A549 (cell line): ENCODE measurements at regions not wholly inside any gene's neighbourhood (a gene's known extent, or its start where the extent isn't known, plus 50 kb on each side); places are given as distances from the start of the nearest gene placed in this dataset.

Experiments used
- ATAC-seq, 2 experiments: fragments of 200-7000 bp in 1 of 2; fragments of >200 bp in 1 of 2; cut with Nextera tagmentation in 1 of 2; cut with Tn5 transposase in 1 of 2; 3 replicates each; pipeline versions ENCODE4 v1.8.0 to v1.9.1; 2018 to 2020; ENCODE audit warnings: mild to moderate bottlenecking in 1 of 2, moderate library complexity in 1 of 2
- CTCF ChIA-PET: fragments of 300-600 bp; sonication (Branson Sonifier 250); formaldehyde crosslinking; extraction: SDS; loops from one replicate; lab custom pipeline; 2021; ENCODE audit warnings: antibody characterized with exemption, inconsistent platforms; lab: Yijun Ruan, JAX
- POLR2A ChIA-PET: fragments of 350-600 bp; formaldehyde crosslinking; extraction: SDS; loops from one replicate; lab custom pipeline; 2021; ENCODE audit warnings: antibody characterized with exemption, inconsistent platforms; lab: Yijun Ruan, JAX
- DNase-seq, 2 experiments: peaks; one replicate each; pipeline versions ENCODE4 v3.0.0 to v3.0.0-alpha.2; 2011 to 2016; ENCODE audit warnings: low read depth in 1 of 2, low spot score in 1 of 2
- FAIRE-seq: peaks from 2 replicates; lab custom pipeline; 2011; peaks lifted over from hg19 to GRCh38; lab: Jason Lieb, UNC
- H3K27ac ChIP-seq, 2 experiments: fragments of >200 bp; sonication (Bioruptor Twin); formaldehyde crosslinking; 3 replicates each; pipeline ENCODE4 v1.5.1; 2016 to 2017
- H3K4me1 ChIP-seq: fragments of >200 bp; sonication (Bioruptor Twin); formaldehyde crosslinking; 3 replicates; pipeline ENCODE4 v1.6.1; 2016
- H3K4me2 ChIP-seq: fragments of >200 bp; sonication (Bioruptor Twin); formaldehyde crosslinking; 3 replicates; pipeline ENCODE4 v1.6.1; 2016
- H3K4me3 ChIP-seq: fragments of >200 bp; sonication (Bioruptor Twin); formaldehyde crosslinking; 3 replicates; pipeline ENCODE4 v1.5.1; 2016
- H3K9me3 ChIP-seq: fragments of >200 bp; sonication (Bioruptor Twin); formaldehyde crosslinking; 3 replicates; pipeline ENCODE4 v1.6.1; 2016
- BCL3 ChIP-seq: fragments of >200 bp; sonication (Bioruptor Twin); formaldehyde crosslinking; IDR thresholded peaks from 3 replicates; pipeline ENCODE4 v1.6.1; 2016
- BHLHE40 ChIP-seq: IDR thresholded peaks from 2 replicates; pipeline ENCODE4 v1.6.1; 2012; ENCODE audit warnings: low read depth, low read length, inconsistent platforms
- CHD4 ChIP-seq: fragments of 200-600 bp; sonication (generic); IDR thresholded peaks from 2 replicates; pipeline ENCODE4 v1.6.1; 2016; ENCODE audit warnings: antibody characterized with exemption, mild to moderate bottlenecking, borderline replicate concordance
- EHF ChIP-seq: fragments of 250-450 bp; sonication (Bioruptor Pico); IDR thresholded peaks from 2 replicates; pipeline ENCODE4 v1.5.0; 2020; ENCODE audit warnings: mild to moderate bottlenecking
- ELK1 ChIP-seq: fragments of 150-350 bp; IDR thresholded peaks from 2 replicates; pipeline ENCODE4 v1.6.1; 2014; ENCODE audit warnings: low read depth, mild to moderate bottlenecking, low read length
- EP300 ChIP-seq, 2 experiments: fragments of >200 bp; sonication (Bioruptor Twin); formaldehyde crosslinking; IDR thresholded peaks; 2 replicates in 1 of 2; 3 replicates in 1 of 2; pipeline ENCODE4 v1.6.1; 2016 to 2017
- ESRRA ChIP-seq: fragments of 150-350 bp; IDR thresholded peaks from 2 replicates; pipeline ENCODE4 v1.6.1; 2014; ENCODE audit warnings: mild to moderate bottlenecking, low read length, borderline replicate concordance
- HOXB13 ChIP-seq: fragments of 250-450 bp; sonication (Bioruptor Pico); IDR thresholded peaks from 2 replicates; pipeline ENCODE4 v1.5.0; 2020; ENCODE audit warnings: low read depth, mild to moderate bottlenecking, moderate library complexity
- HOXB5 ChIP-seq: fragments of 250-450 bp; sonication (Bioruptor Pico); IDR thresholded peaks from 2 replicates; pipeline ENCODE4 v1.5.0; 2020; ENCODE audit warnings: mild to moderate bottlenecking, moderate library complexity
- JUNB ChIP-seq: fragments of >200 bp; sonication (Bioruptor Twin); formaldehyde crosslinking; IDR thresholded peaks from 2 replicates; pipeline ENCODE4 v1.6.1; 2016
- MAFK ChIP-seq: fragments of 450-650 bp; IDR thresholded peaks from 2 replicates; pipeline ENCODE4 v1.6.1; 2014; ENCODE audit not compliant: partially characterized antibody
- MYC ChIP-seq: IDR thresholded peaks from 2 replicates; pipeline ENCODE4 v1.6.1; 2012; ENCODE audit warnings: mild to moderate bottlenecking, inconsistent platforms, low read length, improper control_type of control experiment, borderline replicate concordance
- NR3C1 ChIP-seq: fragments of >200 bp; sonication (Bioruptor Twin); formaldehyde crosslinking; IDR thresholded peaks from 3 replicates; pipeline ENCODE4 v1.6.1; 2017
- POLR2A ChIP-seq: IDR thresholded peaks from 2 replicates; pipeline ENCODE4 v1.6.1; 2012; ENCODE audit warnings: mild to moderate bottlenecking, low read length
- REST ChIP-seq: fragments of 200-600 bp; sonication (generic); IDR thresholded peaks from 2 replicates; pipeline ENCODE4 v1.6.1; 2016; ENCODE audit warnings: antibody characterized with exemption, mild to moderate bottlenecking, moderate library complexity
- ZC3H11A ChIP-seq: fragments of 450-650 bp; IDR thresholded peaks from 2 replicates; pipeline ENCODE4 v1.6.1; 2014; ENCODE audit warnings: antibody characterized with exemption, mild to moderate bottlenecking
- ZSCAN20 ChIP-seq: fragments of 250-450 bp; sonication (Bioruptor Pico); IDR thresholded peaks from 2 replicates; pipeline ENCODE4 v1.8.0; 2022; ENCODE audit warnings: mild to moderate bottlenecking, moderate library complexity
- WGBS: methylation state at CpG from one replicate; pipeline ENCODE4 v1.1.6; 2017; ENCODE audit errors: missing lambda C conversion rate; 5-methylcytosine and 5-hydroxymethylcytosine counted together
- TF ChIP-seq, protein P1 (sequence below): fragments of 450-650 bp; IDR thresholded peaks from 2 replicates; pipeline ENCODE4 v1.6.1; 2014; ENCODE audit warnings: antibody characterized with exemption
- TF ChIP-seq, protein P2 (sequence below): fragments of >200 bp; sonication (Bioruptor Twin); formaldehyde crosslinking; IDR thresholded peaks from 2 replicates; pipeline ENCODE4 v1.6.1; 2016
- TF ChIP-seq, protein P3 (sequence below): IDR thresholded peaks from 2 replicates; pipeline ENCODE4 v1.6.1; 2012; ENCODE audit warnings: low read depth, borderline replicate concordance

GRCh38 chr18:60130284-60130683 lies 230.5 kb downstream of the PMAIP1 start:
- no peaks in the 10 kb centered on the region; the same call in 2 of the 3 replicates for H3K9me3 ChIP-seq
- H3K27ac ChIP-seq = no peak overlapping the region
- no peak for DNase-seq
- TF ChIP-seq MAFK (no peak), ZSCAN20 (no peak), BHLHE40 (no peak)
- TF ChIP-seq, all 56 proteins: peak for 0
- ChIA-PET POLR2A (no interaction called here), CTCF (no interaction called here)
- ATAC-seq (no peak), FAIRE-seq (no peak)
- H3K4me2 ChIP-seq = no peak overlapping the region
- no peaks in the 10 kb centered on the region for H3K4me1 ChIP-seq
- H3K4me3 ChIP-seq = no peak overlapping the region

DNA sequence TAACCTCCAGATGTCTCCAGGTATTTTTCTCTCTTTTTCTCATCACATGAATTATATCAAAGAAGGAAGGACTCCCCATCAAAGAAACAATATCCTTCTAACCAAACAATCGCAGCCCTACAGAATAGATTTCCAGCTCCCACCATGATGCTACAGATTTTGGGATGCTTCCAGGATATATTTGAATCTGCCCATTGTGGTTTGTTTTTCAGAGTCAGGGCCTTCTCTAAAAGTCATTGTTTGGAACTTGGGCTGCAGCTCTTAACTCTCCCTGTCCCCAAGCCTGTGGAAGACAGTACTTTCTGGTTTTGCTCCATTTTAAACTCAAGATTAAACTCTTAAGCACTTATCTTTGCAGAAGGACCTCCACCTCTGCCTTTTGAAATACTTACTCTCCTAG lies 223.2 kb downstream of the PMAIP1 start:
- FAIRE-seq (no peak), ATAC-seq (no peak), DNase-seq (no peak)
- Histone ChIP-seq H3K4me2 (no peak overlapping the region), H3K4me3 (no peak overlapping the region), H3K4me1 (no peaks in the 10 kb centered on the region), H3K9me3 (no peaks in the 10 kb centered on the region), H3K27ac (no peak overlapping the region)
- POLR2A ChIA-PET = no interaction called here
- 60% methylated on average over 1 of the region's 1 CpG for WGBS
- CTCF ChIA-PET = interaction anchor here (1.0 kb wide), 1 partner anchor 135 kb away, joined by 4 read pairs; no protein-coding TSS in a partner anchor
- TF ChIP-seq HOXB13 (CRISPR knock-in tag) = no peak
- no peak for TF ChIP-seq POLR2A
- no peak for TF ChIP-seq HOXB5 (CRISPR knock-in tag)
- TF ChIP-seq CHD4 = no peak
- TF ChIP-seq, protein P1, sequence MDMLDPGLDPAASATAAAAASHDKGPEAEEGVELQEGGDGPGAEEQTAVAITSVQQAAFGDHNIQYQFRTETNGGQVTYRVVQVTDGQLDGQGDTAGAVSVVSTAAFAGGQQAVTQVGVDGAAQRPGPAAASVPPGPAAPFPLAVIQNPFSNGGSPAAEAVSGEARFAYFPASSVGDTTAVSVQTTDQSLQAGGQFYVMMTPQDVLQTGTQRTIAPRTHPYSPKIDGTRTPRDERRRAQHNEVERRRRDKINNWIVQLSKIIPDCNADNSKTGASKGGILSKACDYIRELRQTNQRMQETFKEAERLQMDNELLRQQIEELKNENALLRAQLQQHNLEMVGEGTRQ = no peak
- TF ChIP-seq BCL3 = no peak
- no peak for TF ChIP-seq ZC3H11A
- no peak for TF ChIP-seq ELK1
- TF ChIP-seq ESRRA = no peak
- TF ChIP-seq EHF (CRISPR knock-in tag) = no peak
- no peak for TF ChIP-seq NR3C1
- no peak for TF ChIP-seq MYC
- TF ChIP-seq REST = no peak
- TF ChIP-seq, protein P2, sequence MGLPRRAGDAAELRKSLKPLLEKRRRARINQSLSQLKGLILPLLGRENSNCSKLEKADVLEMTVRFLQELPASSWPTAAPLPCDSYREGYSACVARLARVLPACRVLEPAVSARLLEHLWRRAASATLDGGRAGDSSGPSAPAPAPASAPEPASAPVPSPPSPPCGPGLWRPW = no peak
- TF ChIP-seq, protein P3, sequence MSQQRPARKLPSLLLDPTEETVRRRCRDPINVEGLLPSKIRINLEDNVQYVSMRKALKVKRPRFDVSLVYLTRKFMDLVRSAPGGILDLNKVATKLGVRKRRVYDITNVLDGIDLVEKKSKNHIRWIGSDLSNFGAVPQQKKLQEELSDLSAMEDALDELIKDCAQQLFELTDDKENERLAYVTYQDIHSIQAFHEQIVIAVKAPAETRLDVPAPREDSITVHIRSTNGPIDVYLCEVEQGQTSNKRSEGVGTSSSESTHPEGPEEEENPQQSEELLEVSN = no peak
- TF ChIP-seq JUNB = no peak
- no peak for TF ChIP-seq EP300 (IDR thresholded peaks at IDR 0.05)
- TF ChIP-seq MAFK = no peak
